Stimulated activated CD4-positive, alpha-beta T cell treated with anti-CD3 and anti-CD28 coated beads, TNF-alpha, amount 100 ng/mL, for 4 hours (primary cell): ENCODE measurements at regions not wholly inside any gene's neighbourhood (a gene's known extent, or its start where the extent isn't known, plus 50 kb on each side); places are given as distances from the start of the nearest gene placed in this dataset.

ENCODE experiments used
- DNase-seq, 3 experiments: peaks; one replicate each; pipeline ENCODE4 v3.0.0-alpha.2; 2020; ENCODE audit warnings: low read depth in 3 of 3

DNA sequence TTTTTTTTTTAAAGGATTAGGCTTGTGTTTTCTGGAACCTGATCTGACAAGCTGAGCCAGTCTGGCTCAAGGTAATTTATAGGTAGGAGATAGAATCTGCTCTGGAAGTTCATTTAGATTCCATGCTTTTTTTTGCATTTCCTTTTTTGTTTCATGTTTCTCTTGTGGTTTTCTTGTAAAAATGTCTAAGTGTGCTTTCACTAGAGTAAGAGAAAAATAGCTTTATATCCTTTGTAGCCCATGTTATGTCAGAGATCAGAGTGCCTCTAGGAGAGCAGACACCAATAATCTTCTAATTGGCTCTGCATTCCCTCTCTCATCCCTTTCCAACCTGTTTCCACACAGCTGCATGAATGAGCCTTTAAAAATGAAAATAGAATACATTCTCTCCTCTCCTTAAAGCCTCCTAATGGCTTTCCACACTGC, 389.8 kb upstream of the KCNMB2 start:
- DNase-seq = no peak

DNA sequence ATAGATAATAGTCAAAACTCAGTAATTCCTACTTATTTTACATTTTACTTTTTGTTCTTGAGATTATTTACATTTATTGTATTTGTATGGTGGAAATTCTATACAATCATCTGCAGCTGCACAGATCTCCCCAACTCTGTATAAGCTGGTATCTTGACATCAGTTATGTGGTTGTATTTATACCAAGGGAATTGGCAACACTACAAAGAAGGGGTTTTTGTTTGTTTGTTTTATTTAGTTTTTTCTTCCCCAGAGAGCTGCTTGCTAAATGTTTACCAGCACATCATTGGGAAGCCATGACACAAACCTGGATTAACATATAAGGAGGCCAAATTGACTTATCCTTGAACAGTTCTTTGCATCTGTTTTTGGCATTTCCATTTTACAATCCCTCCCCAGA, 389.2 kb upstream of the KCNMB2 start:
- no peak for DNase-seq

DNA sequence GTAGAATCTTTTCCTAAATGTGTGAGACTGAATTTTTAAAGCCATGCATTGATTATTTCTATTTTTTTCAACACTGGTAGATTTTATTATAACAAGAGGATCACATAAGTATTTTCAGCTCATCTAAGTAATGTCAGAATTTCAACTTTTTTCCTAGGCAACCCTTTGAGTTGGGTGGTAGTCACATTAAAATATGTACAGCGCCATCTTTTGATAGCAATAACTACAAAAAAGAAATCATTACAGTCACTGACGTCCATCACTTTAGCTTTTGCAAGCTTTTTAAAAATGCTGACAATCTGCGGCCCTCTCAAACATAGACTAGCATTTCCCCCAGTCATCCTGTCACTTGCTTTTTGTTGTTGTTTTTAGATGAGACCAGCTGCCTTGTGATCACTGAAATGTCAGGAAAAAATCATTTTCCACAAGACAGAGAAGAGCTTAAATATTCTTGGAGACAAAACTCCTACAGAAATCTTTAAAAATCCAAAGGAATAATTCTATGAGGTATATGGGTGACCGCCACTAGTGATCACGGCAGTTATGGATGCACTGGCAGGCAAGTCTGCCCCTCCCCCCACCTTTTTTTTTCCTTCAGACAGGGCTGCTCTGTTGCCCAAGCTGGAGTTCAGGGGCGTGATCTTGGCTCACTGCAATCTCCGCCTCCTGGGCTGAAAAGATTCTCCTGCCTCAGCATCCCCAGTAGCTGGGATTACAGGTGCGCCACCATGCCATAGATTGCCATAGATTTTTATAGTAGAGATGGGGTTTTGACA, 384.0 kb upstream of the KCNMB2 start:
- DNase-seq = no peak

DNA sequence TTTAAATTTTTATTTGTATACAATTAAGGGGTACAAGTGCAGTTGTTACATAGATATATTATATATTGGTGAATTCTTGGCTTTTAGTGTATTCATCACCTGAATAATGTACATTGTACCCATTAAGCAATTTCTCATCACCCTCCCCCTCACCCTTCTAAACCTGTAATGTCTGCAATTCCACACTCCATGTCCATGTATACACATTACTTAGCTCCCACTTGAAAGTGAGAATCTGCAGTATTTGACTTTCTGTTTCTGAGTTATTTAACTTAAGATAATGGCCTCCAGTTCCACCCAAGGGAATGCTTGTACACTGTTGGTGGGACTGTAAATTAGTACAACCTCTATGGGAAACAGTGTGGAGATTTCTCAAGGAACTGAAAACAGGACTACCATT, 383.2 kb upstream of the KCNMB2 start:
- DNase-seq = no peak

DNA sequence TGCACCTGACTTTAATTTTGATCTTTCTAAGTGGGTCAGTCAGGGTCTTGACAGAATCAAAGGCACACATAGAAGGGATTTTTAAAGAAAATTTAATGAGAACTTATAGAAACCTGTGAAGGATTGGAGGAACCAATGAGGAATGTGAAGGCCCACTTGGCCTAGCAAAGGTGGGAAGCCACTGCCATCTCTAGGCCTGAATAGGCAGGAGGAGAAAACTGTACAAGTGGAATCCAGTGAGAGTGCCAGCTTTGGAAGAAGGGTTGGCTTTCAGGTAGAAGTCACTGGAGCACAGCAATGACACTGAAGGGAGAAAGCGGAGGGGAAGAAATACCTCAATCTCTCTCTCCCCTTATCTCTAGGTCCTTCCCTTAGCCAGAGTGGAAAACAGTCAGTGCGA, 380.7 kb upstream of the KCNMB2 start:
- DNase-seq = no peak

DNA sequence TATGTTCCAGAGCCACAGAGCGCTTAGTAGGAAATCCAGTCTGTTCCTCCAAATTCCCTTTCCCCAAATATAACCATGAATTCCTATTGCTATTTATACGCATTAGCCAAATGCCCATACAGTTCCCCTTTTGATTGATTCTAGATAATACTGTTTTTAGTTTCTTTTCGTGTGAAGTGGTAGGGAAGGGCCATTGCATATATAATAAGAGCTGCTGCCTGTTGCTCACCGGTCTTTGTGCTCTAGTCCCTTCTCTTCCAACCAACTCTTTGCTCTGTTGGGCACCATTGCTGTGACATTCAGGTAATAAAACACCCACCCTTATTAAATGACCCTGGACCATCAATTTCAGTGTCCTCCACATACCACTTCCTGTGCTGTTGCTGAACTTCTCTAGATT, 379.9 kb upstream of the KCNMB2 start:
- DNase-seq = no peak

DNA sequence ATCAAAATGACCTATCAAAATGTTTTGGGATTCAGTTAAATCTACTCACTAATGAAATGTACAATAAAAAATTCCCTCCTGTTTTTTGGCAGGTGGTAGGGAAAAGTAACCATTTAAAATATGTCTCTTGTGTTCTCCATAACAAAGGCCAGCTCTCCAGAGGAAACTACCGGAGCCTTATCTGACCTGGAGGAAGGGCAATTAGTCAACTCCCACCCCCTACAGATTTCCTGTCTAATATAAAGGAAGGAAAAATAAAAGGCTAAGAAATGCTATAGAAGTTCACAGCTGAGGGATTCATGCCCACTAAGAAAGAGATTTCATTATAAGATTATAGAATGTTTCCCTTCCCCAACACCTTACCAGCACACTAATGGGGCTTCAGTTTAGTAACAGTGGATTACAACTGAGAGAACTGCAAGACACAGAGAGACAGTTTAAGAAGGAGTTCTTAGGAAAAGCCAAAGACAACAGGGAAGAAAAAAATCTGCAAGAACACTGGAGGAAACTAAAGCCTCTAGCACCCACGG, 376.5 kb upstream of the KCNMB2 start:
- DNase-seq = no peak

DNA sequence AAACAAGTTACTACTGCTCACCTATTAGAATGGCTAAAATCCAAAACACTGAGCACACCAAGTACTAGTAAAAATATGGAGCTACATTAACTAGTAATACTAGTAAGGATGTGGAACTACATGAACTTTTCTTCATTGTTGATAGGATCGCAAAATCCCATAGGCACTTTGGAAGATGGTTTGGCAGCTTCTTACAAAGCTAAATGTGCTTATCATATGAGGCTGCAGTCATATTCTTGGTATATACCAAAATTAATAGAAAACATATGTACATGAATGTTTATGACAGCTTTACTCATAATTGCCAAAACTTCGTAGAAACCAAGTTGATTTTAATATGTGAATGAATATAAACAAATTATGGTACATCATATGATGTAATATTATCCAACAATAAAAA, 366.8 kb upstream of the KCNMB2 start:
- DNase-seq = no peak

DNA sequence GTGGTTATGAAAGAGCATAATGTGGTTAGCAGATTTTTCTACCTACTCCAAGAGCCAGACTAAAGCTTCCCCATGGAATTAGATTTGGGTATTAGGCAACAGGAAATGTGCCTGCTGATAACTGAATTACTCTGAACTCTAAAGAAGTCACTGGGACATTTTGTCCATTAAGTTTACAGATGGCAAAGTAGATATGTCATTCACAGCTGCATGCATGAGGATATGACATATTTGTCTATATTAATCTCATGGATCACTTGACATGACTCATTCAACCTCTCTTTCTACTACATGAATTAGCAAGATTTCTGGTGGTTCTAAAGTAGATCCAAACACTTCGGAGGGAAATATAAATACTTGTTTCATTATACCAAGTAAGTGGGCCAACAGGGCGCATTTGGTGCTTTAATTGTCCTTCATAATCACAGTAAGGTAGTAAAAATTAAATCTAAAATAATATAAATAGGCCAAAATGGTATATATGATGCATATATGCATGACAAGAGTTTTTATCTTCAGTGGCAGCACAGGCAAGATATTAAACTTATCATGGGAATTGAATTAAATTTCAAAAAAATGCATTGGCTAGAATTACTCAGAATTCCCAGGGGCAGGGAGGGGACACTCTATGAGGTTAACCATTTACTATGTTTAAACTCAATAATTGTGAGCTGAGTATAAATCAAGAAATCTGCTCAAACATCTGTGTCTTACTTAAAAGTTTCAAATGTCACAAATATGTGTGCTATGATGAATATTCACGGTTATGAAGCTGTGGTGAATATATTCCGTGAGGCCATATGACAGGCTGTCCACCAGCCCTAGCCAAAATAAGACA, 365.3 kb upstream of the KCNMB2 start:
- no peak for DNase-seq

DNA sequence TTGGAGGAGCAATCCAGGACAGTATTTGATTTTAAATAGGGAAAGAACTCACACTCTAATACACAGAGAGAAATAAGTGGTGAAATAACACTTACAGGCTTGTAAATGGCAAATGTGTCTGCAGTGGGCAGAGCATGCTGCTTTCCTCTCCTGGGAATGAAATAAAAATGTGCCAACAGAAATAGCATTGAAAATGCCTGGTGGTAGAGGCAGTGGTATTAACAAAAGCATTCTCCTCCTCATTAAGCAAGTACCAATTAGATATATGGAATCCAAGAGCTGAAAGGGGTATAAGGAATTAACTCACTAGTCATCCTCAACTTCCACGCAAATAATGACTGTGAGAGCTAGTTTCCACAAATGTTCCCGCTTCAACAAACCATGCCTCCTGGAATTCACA, 364.1 kb upstream of the KCNMB2 start:
- no peak for DNase-seq

DNA sequence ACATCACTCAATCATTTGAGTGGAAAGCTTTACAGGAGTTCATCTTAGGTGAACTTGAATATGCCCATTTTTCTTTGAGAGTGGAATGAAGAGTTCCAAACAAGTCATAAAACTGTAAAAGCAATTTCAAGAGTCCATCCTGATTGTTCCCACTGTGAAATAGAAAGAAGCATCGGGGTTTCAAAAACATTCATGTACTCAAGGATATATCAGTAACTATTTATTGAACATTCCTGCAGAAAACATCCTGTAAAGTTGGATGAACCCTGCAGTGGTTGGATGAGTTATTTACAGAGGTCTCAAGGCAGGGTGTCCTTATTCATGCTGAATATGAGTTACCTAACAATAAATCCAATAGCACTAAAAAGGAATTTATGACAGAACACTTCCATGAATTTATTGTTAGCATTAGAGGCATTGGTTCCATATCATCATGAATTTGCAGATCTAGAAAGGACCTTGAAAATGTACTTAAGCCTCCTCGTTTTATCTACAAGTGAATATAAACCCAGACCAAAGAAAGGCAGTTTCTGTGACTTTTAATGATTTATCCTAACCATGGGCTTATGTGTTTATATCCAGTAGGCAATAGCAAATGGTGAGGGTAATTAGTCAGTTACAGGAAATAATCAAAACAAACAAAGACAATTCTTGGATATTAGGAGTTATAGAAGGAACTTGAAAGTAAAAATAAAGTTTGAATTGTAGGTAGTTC, 361.9 kb upstream of the KCNMB2 start:
- DNase-seq = no peak

DNA sequence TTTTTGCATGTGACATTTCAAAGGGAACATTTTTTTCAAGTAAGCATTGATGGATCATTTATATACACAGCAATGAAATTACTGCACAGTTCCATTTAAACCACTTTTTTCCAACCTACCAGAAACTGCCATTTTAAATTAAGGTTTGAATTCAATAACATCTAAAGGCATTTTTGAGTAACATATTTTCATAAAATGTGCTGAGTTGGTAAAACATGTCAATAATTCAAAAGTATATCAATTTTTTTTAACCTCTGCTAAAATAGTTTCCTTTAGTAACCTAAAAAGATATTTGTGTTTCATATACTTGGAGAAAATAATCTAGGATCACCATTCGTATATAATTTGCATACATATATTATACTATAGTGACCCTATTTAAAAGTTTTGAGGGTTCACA, 355.1 kb upstream of the KCNMB2 start:
- no peak for DNase-seq

DNA sequence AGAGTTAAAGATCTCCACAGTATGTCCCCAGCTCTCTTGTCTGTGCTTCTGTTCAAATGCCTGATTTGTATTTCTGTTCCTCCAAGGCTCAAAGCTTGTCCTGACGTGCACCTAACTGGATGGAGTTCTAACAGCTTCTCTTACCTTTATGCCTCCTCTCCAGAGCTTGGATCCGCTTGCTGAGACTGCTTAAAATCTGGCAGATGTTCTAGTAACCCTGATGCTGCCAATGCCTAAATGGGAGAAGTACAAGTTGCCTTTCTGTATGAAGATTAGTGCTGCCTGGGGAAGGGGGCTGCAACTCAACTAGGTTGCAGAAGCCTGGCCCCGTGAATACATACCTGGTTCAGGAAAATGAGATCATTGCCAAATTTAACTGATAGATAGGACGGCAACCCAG, 354.5 kb upstream of the KCNMB2 start:
- no peak for DNase-seq

DNA sequence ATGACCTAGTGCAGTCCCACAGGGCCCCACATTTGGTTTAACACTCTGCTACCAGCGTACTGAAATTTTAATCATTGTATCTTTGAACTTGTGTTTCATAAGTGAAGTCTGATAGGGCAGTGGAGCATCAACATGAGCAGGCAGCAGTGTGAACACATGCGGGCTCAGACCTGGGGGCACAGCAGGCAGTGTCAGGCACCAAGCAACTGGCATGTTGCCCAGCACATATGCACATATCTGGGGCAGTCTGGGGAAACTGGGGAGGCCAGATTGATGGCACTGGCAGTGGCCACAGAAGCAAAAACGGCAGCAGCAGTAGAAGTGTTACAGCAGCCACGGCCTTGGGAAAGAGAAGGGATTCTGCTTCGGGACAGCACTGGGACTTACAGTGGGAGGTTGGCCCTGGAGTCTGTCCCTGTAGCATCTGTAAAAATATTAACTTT, 353.9 kb upstream of the KCNMB2 start:
- DNase-seq = no peak

DNA sequence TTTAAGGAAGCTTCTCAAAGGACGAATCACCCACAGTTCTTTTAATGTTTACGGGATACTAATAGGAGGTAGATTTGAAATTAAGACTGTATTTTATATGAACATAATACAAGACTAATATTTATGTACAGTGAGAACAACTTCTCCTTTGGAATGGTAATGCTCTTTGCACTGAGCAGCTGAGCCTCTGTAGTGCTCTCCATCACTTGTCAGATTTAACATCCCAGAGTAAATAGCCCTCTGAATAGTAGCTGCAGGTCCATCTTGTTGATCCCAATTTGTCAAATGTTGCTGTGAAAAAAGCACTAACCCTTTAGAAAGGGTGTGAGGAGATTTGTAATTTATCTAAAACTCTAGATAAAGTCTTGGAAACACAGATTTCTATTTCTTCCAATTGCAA, 351.4 kb upstream of the KCNMB2 start:
- no peak for DNase-seq

DNA sequence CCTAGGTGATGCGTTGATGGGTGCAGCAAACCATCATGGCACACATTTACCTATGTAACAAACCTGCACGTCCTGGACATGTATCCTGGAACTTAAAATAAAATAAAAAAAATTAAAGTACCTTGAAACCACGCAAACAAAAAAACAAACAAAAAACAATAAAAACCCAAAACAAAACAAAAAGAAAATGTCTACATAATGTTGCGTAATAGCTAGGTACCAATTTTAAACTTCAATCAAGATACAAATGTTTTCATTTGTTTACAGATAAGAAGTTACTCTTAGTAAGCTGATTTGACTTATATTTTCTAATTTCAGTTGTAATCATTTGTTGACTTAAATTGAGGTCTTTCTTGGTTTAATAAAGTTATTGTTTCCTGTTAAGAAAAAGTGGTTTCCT, 349.6 kb upstream of the KCNMB2 start:
- no peak for DNase-seq

DNA sequence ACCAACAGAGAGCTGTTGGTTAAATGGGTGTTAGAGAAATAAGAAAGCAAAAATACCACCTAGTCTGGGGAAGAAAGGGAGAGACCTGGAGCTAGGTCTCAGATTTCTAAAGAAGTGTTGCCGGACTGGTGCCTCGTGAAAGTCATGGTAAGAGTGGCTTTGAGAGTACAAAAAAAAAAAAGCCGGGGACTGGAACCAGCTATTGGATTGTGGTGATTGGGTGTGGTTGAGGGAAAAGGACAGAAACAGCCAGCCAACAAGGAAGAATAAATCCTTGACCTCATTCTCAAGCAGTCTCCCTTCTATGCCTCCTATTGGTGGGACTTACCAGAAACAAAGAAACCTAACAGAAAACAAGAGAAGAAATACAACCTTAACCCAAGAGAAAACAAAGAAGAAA, 346.4 kb upstream of the KCNMB2 start:
- no peak for DNase-seq

DNA sequence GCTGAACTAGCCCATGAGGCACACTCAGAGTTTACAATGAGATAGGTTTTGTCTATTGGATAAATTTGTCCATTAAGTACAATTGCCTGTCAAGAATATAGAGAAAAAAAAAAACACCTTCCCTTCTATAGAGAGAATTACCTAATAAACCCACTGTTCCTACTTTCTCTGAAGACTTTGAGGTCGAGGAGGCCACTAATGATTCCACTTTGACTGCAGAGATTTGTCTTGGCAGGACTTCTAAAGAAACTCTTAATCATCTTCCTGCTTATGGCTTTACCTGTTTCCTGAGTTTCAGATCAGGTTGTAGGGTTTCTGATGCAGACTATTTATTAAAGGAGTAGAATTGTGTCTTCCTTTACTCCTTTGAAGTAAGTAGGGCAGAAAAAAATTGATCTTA, 342.4 kb upstream of the KCNMB2 start:
- no peak for DNase-seq

DNA sequence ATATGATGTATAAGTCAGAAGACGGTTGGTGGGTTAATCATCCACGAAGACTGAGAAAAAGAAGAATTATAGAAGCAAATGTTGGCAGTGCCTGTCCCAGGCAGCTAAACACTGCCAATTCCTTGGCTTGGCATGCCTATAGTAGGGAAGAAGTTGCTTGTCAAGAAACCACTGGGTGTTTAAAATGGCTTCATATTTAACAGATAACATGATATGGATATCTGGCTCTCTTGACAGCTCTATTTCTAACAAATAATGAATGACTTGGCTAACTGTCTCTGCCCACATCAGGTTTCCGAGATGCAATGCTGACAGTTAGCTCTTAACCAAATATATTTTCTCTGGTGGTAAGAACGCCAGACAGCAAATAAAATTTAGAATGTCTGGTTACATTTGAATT, 341.7 kb upstream of the KCNMB2 start:
- no peak for DNase-seq

DNA sequence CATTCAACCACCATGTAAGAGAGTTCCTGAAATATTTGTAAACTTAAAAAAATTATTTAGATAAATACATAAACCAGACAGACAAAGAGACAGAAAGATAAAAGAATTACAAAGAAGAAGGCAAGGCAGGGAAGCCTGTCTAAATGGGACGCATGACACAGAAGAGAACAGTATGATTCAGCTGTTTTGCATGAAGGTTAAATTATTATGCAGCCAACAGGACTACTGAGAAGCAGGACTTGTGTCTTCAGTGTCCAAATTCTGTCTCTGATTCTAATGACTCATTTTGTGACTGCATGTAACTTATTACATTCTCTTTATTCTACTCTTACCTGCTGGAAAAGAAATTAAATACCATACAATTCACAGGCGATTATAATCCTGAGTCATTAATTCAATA, 340.4 kb upstream of the KCNMB2 start:
- DNase-seq = no peak

DNA sequence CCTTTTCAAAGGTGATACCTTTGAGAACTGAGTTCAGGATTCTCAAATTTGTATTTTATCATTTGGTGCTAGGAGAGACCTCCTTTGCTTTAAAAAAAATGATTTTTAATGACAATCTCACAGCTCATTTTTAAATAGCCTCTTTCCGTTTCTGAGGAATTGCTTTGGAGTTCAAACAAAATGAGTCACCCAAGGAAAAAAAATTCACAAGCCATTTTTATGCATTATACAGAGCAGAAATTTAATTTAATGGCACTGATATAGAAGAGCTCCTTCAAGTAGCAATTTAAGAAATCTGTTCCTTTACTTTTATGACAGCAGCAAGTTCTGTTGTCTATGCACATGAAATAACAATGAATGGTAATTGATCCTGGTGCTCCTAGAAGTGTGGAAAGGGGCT, 337.9 kb upstream of the KCNMB2 start:
- DNase-seq = no peak

DNA sequence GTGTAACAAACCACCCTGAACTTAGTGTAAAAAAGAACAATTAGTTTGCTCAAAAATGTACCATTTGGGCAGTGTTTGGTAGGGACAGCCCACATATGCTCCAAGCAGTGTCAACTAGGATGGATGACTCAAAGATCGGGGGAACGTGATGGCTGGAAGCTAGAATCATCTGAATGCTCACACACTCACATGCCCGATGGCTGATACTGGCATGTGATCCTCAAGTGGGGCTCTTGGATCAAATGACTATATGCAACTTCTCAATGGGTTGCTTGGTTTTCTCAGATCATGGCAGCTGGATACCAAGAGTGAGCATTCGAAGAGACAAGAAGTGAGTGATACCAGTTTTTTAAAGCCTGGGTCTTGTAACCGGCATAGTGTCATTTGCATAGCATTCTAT, 335.9 kb upstream of the KCNMB2 start:
- no peak for DNase-seq
